ENCODE measurements at regions not wholly inside any gene's neighbourhood (a gene's known extent, or its start where the extent isn't known, plus 50 kb on each side); places are given as distances from the start of the nearest gene placed in this dataset.

GRCh38 chr5:66498791-66499207, 97.4 kb upstream of the MAST4 start:
- H3K36me3 ChIP-seq, result no peaks in the 10 kb centered on the region
- H3K27me3 ChIP-seq (replicated peaks; ENCODE audit: insufficient read depth), result no peaks in the 10 kb centered on the region
- no peaks in the 10 kb centered on the region for H3K4me1 ChIP-seq (ENCODE audit: control insufficient read depth in 1 of 2, low read depth in 2 of 2)
- ATAC-seq (ENCODE audit: insufficient number of reproducible peaks, low FRiP score, low read depth) (no peak), DNase-seq (ENCODE audit: low spot score) (no peak)
- TF ChIP-seq, protein P1, sequence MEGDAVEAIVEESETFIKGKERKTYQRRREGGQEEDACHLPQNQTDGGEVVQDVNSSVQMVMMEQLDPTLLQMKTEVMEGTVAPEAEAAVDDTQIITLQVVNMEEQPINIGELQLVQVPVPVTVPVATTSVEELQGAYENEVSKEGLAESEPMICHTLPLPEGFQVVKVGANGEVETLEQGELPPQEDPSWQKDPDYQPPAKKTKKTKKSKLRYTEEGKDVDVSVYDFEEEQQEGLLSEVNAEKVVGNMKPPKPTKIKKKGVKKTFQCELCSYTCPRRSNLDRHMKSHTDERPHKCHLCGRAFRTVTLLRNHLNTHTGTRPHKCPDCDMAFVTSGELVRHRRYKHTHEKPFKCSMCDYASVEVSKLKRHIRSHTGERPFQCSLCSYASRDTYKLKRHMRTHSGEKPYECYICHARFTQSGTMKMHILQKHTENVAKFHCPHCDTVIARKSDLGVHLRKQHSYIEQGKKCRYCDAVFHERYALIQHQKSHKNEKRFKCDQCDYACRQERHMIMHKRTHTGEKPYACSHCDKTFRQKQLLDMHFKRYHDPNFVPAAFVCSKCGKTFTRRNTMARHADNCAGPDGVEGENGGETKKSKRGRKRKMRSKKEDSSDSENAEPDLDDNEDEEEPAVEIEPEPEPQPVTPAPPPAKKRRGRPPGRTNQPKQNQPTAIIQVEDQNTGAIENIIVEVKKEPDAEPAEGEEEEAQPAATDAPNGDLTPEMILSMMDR (IDR thresholded peaks at IDR 0.05), result no peak
- no peak overlapping the region for H3K4me3 ChIP-seq
- no peak overlapping the region for H3K27ac ChIP-seq
- no peaks in the 10 kb centered on the region for H3K9me3 ChIP-seq

GRCh38 chr5:66503203-66503789, 92.9 kb upstream of the MAST4 start:
- DNase-seq (ENCODE audit: low spot score) (no peak), ATAC-seq (ENCODE audit: insufficient number of reproducible peaks, low FRiP score, low read depth) (no peak)
- TF ChIP-seq, protein P1 (IDR thresholded peaks at IDR 0.05), result no peak
- H3K27ac ChIP-seq, result no peak overlapping the region
- H3K36me3 ChIP-seq, result no peaks in the 10 kb centered on the region
- no peaks in the 10 kb centered on the region for H3K27me3 ChIP-seq (replicated peaks; ENCODE audit: insufficient read depth)
- H3K4me3 ChIP-seq, result no peak overlapping the region
- H3K9me3 ChIP-seq, result no peaks in the 10 kb centered on the region
- no peaks in the 10 kb centered on the region for H3K4me1 ChIP-seq (ENCODE audit: control insufficient read depth in 1 of 2, low read depth in 2 of 2)

DNA sequence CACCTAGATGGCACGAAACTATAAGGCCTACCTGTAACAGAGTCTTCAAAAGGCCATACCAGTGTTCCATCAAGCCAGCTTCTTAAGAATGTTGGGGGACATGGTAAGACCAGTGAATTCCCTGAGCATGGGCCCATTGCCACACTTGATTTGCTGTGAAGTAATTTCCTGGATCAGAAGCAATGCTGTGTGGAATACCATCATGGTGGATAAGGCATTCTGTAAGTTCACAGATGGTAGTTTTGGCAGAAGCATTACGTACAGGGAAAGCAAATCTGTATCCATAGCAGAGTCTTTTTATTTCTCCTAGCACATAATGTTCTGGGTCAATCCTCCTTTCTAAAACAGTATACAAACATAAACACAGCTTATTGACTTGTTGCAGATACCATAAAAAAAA, 89.1 kb upstream of the MAST4 start:
- Histone ChIP-seq H3K36me3 (no peaks in the 10 kb centered on the region), H3K9me3 (no peaks in the 10 kb centered on the region), H3K4me1 (ENCODE audit: control insufficient read depth in 1 of 2, low read depth in 2 of 2) (no peaks in the 10 kb centered on the region), H3K27ac (no peak overlapping the region), H3K27me3 (replicated peaks; ENCODE audit: insufficient read depth) (no peaks in the 10 kb centered on the region), H3K4me3 (no peak overlapping the region)
- TF ChIP-seq, protein P1 (IDR thresholded peaks at IDR 0.05), result no peak
- no peak for ATAC-seq (ENCODE audit: insufficient number of reproducible peaks, low FRiP score, low read depth)
- DNase-seq (ENCODE audit: low spot score), result no peak

- no peak for DNase-seq (ENCODE audit: low spot score)
- no peak for ATAC-seq (ENCODE audit: insufficient number of reproducible peaks, low FRiP score, low read depth)
- Histone ChIP-seq H3K27me3 (replicated peaks; ENCODE audit: insufficient read depth) (no peaks in the 10 kb centered on the region), H3K27ac (no peak overlapping the region), H3K4me3 (no peak overlapping the region), H3K4me1 (ENCODE audit: control insufficient read depth in 1 of 2, low read depth in 2 of 2) (no peaks in the 10 kb centered on the region), H3K36me3 (no peaks in the 10 kb centered on the region), H3K9me3 (no peaks in the 10 kb centered on the region)
- TF ChIP-seq, protein P1 (IDR thresholded peaks at IDR 0.05), result no peak
These were observed 84.7 kb upstream of the MAST4 start for GRCh38 chr5:66511491-66511890.

GRCh38 chr5:66513130-66513529, 83.1 kb upstream of the MAST4 start:
- Histone ChIP-seq H3K27ac (no peak overlapping the region), H3K4me3 (no peak overlapping the region), H3K4me1 (ENCODE audit: control insufficient read depth in 1 of 2, low read depth in 2 of 2) (no peaks in the 10 kb centered on the region), H3K27me3 (replicated peaks; ENCODE audit: insufficient read depth) (no peaks in the 10 kb centered on the region), H3K36me3 (no peaks in the 10 kb centered on the region), H3K9me3 (no peaks in the 10 kb centered on the region)
- DNase-seq (ENCODE audit: low spot score) (no peak), ATAC-seq (ENCODE audit: insufficient number of reproducible peaks, low FRiP score, low read depth) (no peak)
- TF ChIP-seq, protein P1 (IDR thresholded peaks at IDR 0.05), result no peak

Data from thoracic aorta (tissue), 2 donors.